HG03342 (cell line): ENCODE measurements at regions not wholly inside any gene's neighbourhood (a gene's known extent, or its start where the extent isn't known, plus 50 kb on each side); places are given as distances from the start of the nearest gene placed in this dataset.
"Not testable (repeated sequence)": the region's sequence is repeated elsewhere in the genome, so short reads cannot be mapped to it uniquely, and the experiment has no call there.

ENCODE experiments used
- ATAC-seq: cut with Tn5 transposase; IDR thresholded peaks from one replicate; pipeline ENCODE4 v1.9.1; 2021; ENCODE audit warnings: mild to moderate bottlenecking, moderate library complexity; ENCODE audit not compliant: unreplicated experiment

- no peak for ATAC-seq
These were observed 101.7 kb downstream of the NAA11 start for GRCh38 chr4:79223993-79224776.

- no peak for ATAC-seq
These were observed 108.8 kb downstream of the NAA11 start for GRCh38 chr4:79217025-79217424.

GRCh38 chr4:79213702-79214101 lies 112.2 kb downstream of the NAA11 start:
- no peak for ATAC-seq

- no peak for ATAC-seq
These were observed 112.9 kb downstream of the NAA11 start for GRCh38 chr4:79213010-79213409.

GRCh38 chr4:79212311-79212710 lies 113.5 kb downstream of the NAA11 start:
- ATAC-seq = no peak

GRCh38 chr4:79211490-79211889 lies 114.4 kb downstream of the NAA11 start:
- no peak for ATAC-seq

GRCh38 chr4:79210636-79211049 lies 115.2 kb downstream of the NAA11 start:
- ATAC-seq = no peak

- no peak for ATAC-seq
These were observed 115.8 kb downstream of the NAA11 start for GRCh38 chr4:79209822-79210635.

GRCh38 chr4:79209081-79209480 lies 116.8 kb downstream of the NAA11 start:
- ATAC-seq = no peak

- no peak for ATAC-seq
These were observed 118.6 kb downstream of the NAA11 start for GRCh38 chr4:79207281-79207680.

GRCh38 chr4:79206660-79207059 lies 119.2 kb downstream of the NAA11 start:
- ATAC-seq = no peak

- no peak for ATAC-seq
These were observed 120.7 kb downstream of the NAA11 start for GRCh38 chr4:79205121-79205520.

- ATAC-seq = no peak
These were observed 123.9 kb downstream of the NAA11 start for GRCh38 chr4:79201971-79202370.

- ATAC-seq = no peak
These were observed 126.1 kb downstream of the NAA11 start for GRCh38 chr4:79199743-79200142.

- no peak for ATAC-seq
These were observed 126.8 kb downstream of the NAA11 start for GRCh38 chr4:79198951-79199587.

GRCh38 chr4:79197275-79198009 lies 128.4 kb downstream of the NAA11 start:
- ATAC-seq = no peak

- ATAC-seq = not testable (repeated sequence)
These were observed 134.6 kb downstream of the NAA11 start for GRCh38 chr4:79191292-79191691.

- no peak for ATAC-seq
These were observed 140.3 kb downstream of the NAA11 start for GRCh38 chr4:79185526-79186045.

- no peak for ATAC-seq
These were observed 141.4 kb downstream of the NAA11 start for GRCh38 chr4:79184476-79184875.

GRCh38 chr4:79182209-79182608 lies 143.7 kb downstream of the NAA11 start:
- no peak for ATAC-seq

- ATAC-seq = no peak
These were observed 144.7 kb downstream of the NAA11 start for GRCh38 chr4:79181190-79181589.
